ENCODE measurements at regions not wholly inside any gene's neighbourhood (a gene's known extent, or its start where the extent isn't known, plus 50 kb on each side); places are given as distances from the start of the nearest gene placed in this dataset.

- no peak for TF ChIP-seq JUNB (IDR thresholded peaks at IDR 0.05; ENCODE audit: unreplicated experiment)
- TF ChIP-seq, protein P1, sequence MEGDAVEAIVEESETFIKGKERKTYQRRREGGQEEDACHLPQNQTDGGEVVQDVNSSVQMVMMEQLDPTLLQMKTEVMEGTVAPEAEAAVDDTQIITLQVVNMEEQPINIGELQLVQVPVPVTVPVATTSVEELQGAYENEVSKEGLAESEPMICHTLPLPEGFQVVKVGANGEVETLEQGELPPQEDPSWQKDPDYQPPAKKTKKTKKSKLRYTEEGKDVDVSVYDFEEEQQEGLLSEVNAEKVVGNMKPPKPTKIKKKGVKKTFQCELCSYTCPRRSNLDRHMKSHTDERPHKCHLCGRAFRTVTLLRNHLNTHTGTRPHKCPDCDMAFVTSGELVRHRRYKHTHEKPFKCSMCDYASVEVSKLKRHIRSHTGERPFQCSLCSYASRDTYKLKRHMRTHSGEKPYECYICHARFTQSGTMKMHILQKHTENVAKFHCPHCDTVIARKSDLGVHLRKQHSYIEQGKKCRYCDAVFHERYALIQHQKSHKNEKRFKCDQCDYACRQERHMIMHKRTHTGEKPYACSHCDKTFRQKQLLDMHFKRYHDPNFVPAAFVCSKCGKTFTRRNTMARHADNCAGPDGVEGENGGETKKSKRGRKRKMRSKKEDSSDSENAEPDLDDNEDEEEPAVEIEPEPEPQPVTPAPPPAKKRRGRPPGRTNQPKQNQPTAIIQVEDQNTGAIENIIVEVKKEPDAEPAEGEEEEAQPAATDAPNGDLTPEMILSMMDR (conservative IDR thresholded peaks at IDR 0.05; ENCODE audit: low read depth in 2 of 2): peak; percentile 69 to 77
- no peak for TF ChIP-seq POLR2AphosphoS5 (IDR thresholded peaks at IDR 0.05; ENCODE audit: low read depth)
- no peak for TF ChIP-seq EZH2phosphoT487 (IDR thresholded peaks at IDR 0.05; ENCODE audit: unreplicated experiment)
- no peak for TF ChIP-seq EZH2 (IDR thresholded peaks at IDR 0.05; ENCODE audit: low read depth, unreplicated experiment)
- TF ChIP-seq ETS1 (IDR thresholded peaks at IDR 0.05): no peak
- no peak for TF ChIP-seq REST (IDR thresholded peaks at IDR 0.05; ENCODE audit: unreplicated experiment)
- TF ChIP-seq ZNF462 (CRISPR knock-in tag; IDR thresholded peaks at IDR 0.05): no peak
Measured at GRCh38 chrX:17242470-17242869, 132.5 kb upstream of the NHS start.

Measured in GM23338 (cell line).